ENCODE measurements at regions not wholly inside any gene's neighbourhood (a gene's known extent, or its start where the extent isn't known, plus 50 kb on each side); places are given as distances from the start of the nearest gene placed in this dataset.
"Not testable (repeated sequence)": the region's sequence is repeated elsewhere in the genome, so short reads cannot be mapped to it uniquely, and the experiment has no call there.

GRCh38 chr15:69602921-69603320, 150.3 kb downstream of the RPLP1 start:
- peak in 1 of 2 experiments; percentile 13 for DNase-seq

GRCh38 chr15:69603369-69604071, 150.9 kb downstream of the RPLP1 start:
- peak in 1 of 2 experiments; percentile 7 for DNase-seq

GRCh38 chr15:69604072-69604411, 151.4 kb downstream of the RPLP1 start:
- peak in 1 of 2 experiments; percentile 10 for DNase-seq

DNA sequence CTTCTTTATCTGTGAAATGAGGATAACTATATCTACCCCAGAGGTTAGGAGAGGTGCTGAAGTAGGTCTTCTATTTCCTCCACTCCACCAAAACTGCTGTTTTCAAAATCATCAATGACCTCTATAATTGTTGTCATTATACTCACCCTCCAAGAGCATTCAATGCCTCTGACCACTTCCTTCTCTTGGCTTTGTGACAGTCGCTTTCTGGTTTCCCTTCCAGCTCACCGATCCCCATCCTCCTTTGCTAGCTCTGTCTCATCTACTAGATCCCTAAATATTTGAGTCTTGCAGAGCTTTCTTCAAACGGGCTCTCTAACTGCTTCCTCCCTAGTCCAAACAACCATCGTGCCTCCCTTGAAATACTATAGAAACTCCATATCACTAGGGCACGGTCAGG, 153.5 kb downstream of the RPLP1 start:
- no peak for DNase-seq

GRCh38 chr15:69606921-69607500, 154.4 kb downstream of the RPLP1 start:
- peak in 1 of 2 experiments; percentile 7 for DNase-seq

- peak in 1 of 2 experiments; percentile 8 for DNase-seq
These were observed 156.0 kb downstream of the RPLP1 start for GRCh38 chr15:69608661-69609060.

DNA sequence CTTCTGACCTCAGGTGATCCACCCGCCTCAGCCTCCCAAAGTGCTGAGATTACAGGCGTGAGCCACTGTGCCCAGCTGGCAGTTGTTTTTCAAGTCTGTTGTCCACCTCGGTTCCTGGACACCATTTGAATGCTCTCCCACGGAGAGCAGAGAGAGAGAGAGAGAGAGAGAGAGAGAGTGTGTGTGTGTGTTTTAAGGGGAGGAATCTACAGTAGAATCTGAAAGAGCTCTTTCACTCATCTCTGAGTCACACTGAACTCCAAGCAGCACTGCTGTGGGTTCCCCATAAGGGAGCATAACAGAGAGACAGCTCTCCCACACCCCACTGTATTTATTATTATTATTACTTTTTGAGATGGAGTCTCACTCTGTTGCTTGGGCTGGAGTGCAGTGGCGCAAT, 156.6 kb downstream of the RPLP1 start:
- peak; percentile 16 to 18 for DNase-seq

DNA sequence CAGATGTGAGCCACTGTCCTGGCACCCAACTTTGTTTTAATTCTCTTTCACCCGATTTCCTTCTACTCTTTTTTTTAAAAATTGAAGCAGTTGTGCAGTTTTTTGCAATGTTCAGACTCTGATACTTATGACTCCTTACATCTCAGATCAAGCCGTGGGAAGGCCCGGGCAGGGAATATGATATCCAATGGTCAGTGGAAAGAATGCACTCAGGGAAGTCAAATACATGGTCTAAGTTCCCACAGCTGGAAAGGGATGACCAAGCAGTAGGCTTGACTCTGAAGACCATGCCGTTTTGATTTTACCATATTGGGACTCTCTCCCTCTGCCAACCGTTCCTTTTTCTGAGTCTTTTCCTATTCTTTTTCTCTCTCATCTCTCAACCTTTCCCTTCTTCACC, 157.2 kb downstream of the RPLP1 start:
- DNase-seq, result peak in 1 of 2 experiments; percentile 7

DNA sequence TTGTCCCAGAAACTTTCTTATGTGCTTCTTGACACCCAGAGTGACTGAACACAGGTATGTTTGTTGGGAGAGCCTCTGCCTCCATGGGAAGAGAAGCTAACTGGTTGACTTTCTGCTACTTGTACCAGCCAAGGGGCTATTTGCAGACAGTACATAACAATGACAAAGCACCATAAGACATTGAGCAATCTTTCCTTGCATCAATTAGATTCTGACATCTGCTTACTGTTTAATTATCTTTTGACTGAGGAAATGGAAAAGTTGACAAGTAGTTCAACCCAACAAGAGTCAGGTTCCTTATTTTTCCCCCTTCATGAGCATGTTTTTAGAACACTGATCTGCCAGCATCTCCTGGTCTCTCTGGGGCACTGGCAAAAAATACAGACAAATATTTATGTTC, 157.7 kb downstream of the RPLP1 start:
- no peak for DNase-seq

GRCh38 chr15:69610858-69611257, 158.2 kb downstream of the RPLP1 start:
- DNase-seq, result peak in 1 of 2 experiments; percentile 1

GRCh38 chr15:69612112-69612511, 159.5 kb downstream of the RPLP1 start:
- DNase-seq, result peak in 1 of 2 experiments; percentile 5

GRCh38 chr15:69613182-69613581, 160.6 kb downstream of the RPLP1 start:
- no peak for DNase-seq

DNA sequence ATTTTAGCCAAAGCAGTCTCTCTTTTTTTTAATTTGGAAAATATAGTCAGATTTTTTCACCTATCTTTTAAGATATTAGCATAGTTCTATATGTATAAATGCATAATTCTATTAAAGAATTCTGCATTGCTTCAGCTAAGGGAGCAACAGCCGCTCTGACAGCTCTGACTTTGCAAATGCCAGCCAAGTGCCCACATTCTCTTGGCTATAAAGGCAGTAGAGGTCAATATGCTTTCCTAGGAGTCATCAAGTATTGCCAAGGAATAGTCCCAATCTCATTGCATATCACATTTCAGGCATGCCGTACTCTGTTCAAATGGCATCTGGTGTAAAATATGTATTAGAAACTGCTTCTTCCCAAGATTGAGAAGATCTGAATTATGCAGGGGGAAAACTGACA, 161.4 kb downstream of the RPLP1 start:
- DNase-seq, result no peak

- DNase-seq, result no peak
These were observed 163.1 kb downstream of the RPLP1 start for GRCh38 chr15:69615736-69616135.

DNA sequence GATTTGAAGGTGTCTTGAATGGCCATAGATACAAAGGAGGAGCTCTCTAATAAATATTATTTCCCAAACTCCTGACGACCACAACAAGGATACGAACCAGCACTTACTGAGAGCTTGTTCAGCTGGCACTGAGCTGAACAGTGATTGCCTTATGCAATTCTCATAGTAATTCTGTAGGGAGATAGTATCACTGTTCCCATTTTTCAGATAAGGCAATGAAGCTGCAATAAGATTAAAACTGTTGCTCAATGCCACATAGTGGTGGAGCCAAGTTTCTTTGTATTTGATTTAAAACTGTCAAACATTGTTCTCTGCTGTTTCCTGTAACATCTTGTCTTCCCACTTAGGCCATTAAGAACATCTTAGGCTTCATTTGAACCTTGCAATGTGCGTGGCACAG, 163.9 kb downstream of the RPLP1 start:
- no peak for DNase-seq

- DNase-seq, result not testable (repeated sequence)
These were observed 164.5 kb downstream of the RPLP1 start for GRCh38 chr15:69617144-69617543.

- no peak for DNase-seq
These were observed 171.0 kb downstream of the RPLP1 start for GRCh38 chr15:69623392-69624154.

- peak; percentile 28 to 38 for DNase-seq
These were observed 171.5 kb downstream of the RPLP1 start for GRCh38 chr15:69624155-69624520.

- DNase-seq, result no peak
These were observed 172.2 kb downstream of the RPLP1 start for GRCh38 chr15:69624816-69625215.

- no peak for DNase-seq
These were observed 172.7 kb downstream of the RPLP1 start for GRCh38 chr15:69625328-69625727.

GRCh38 chr15:69626095-69627066, 173.8 kb downstream of the RPLP1 start:
- DNase-seq, result no peak

GRCh38 chr15:69627548-69628158, 175.0 kb downstream of the RPLP1 start:
- DNase-seq, result no peak
